Stimulated activated CD4-positive, alpha-beta T cell treated with anti-CD3 and anti-CD28 coated beads, Interleukin-1b, Interleukin-23, amount 100 ng/mL, for 48 hours (primary cell): ENCODE measurements at regions not wholly inside any gene's neighbourhood (a gene's known extent, or its start where the extent isn't known, plus 50 kb on each side); places are given as distances from the start of the nearest gene placed in this dataset.

Experiments
- DNase-seq: peaks from one replicate; pipeline ENCODE4 v3.0.0-alpha.2; 2020

- no peak for DNase-seq
Observed at GRCh38 chr1:208924928-208925327, 658.6 kb upstream of the CAMK1G start.

GRCh38 chr1:208928349-208929010, 655.0 kb upstream of the CAMK1G start:
- no peak for DNase-seq

GRCh38 chr1:208929575-208929974, 653.9 kb upstream of the CAMK1G start:
- DNase-seq: no peak

- no peak for DNase-seq
Observed at GRCh38 chr1:208931936-208932335, 651.6 kb upstream of the CAMK1G start.

- DNase-seq: no peak
Observed at GRCh38 chr1:208933984-208934525, 649.5 kb upstream of the CAMK1G start.

- no peak for DNase-seq
Observed at GRCh38 chr1:208934933-208935332, 648.6 kb upstream of the CAMK1G start.

- no peak for DNase-seq
Observed at GRCh38 chr1:208935517-208936187, 647.9 kb upstream of the CAMK1G start.

- DNase-seq: no peak
Observed at GRCh38 chr1:208939537-208940085, 643.9 kb upstream of the CAMK1G start.

GRCh38 chr1:208942394-208943130, 641.0 kb upstream of the CAMK1G start:
- DNase-seq: no peak

- no peak for DNase-seq
Observed at GRCh38 chr1:208943291-208943690, 640.2 kb upstream of the CAMK1G start.

GRCh38 chr1:208944981-208945451, 638.5 kb upstream of the CAMK1G start:
- DNase-seq: no peak

- DNase-seq: no peak
Observed at GRCh38 chr1:208950206-208950605, 633.3 kb upstream of the CAMK1G start.

- no peak for DNase-seq
Observed at GRCh38 chr1:208951026-208951525, 632.4 kb upstream of the CAMK1G start.

- DNase-seq: no peak
Observed at GRCh38 chr1:208951908-208952307, 631.6 kb upstream of the CAMK1G start.

GRCh38 chr1:208962867-208963266, 620.6 kb upstream of the CAMK1G start:
- no peak for DNase-seq

GRCh38 chr1:208965351-208965750, 618.2 kb upstream of the CAMK1G start:
- no peak for DNase-seq

- DNase-seq: no peak
Observed at GRCh38 chr1:208967334-208967733, 616.2 kb upstream of the CAMK1G start.

- DNase-seq: no peak
Observed at GRCh38 chr1:208974717-208975116, 608.8 kb upstream of the CAMK1G start.

GRCh38 chr1:208975456-208975855, 608.1 kb upstream of the CAMK1G start:
- no peak for DNase-seq

- no peak for DNase-seq
Observed at GRCh38 chr1:208977012-208977411, 606.5 kb upstream of the CAMK1G start.

- no peak for DNase-seq
Observed at GRCh38 chr1:208977638-208978256, 605.8 kb upstream of the CAMK1G start.

- no peak for DNase-seq
Observed at GRCh38 chr1:208979776-208980175, 603.7 kb upstream of the CAMK1G start.

- DNase-seq: no peak
Observed at GRCh38 chr1:208980605-208981004, 602.9 kb upstream of the CAMK1G start.
